ENCODE measurements at regions not wholly inside any gene's neighbourhood (a gene's known extent, or its start where the extent isn't known, plus 50 kb on each side); places are given as distances from the start of the nearest gene placed in this dataset.

DNA sequence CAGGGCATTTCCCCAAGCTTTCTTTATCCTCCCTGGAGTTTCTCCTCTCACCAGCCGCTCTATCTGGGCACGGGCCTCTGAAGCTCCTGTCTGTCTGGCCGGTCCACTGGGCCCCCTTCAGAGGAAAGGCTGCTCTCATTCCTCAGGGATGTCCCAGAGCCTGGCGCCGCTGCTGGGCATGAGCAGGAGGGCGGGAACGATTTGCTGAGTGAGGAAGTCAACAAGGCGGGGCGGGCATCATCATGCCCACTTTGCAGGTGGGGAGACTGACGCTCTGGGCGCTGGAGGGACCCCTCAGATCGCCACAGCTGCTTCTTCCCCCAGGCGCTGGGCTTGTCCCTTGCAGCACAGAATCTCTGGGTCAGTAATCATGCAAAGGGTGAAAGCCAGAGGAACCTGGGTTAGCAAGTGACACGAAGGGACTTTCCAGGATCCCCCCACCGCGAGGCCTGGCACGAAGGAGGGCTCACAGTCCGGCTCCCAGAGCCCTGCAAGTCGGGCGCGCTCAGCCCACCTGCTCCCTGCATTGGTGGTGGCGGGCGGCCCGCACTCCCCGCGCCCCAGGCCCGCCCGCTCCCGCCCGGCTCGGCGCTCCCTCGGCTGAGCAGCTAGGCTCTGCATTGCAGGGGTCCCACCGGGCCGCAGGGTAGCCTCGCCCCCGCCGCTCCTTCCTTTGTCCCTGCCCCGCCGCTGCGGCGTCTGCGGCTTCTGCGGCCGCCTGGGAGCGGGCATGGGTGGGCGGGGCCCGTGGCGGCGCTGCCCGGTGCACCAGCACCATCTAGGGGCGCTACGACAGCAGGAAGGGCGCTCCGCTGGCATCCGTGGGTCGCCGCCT lies 157.8 kb downstream of the CYRIA start:
- peak; percentile 46 for DNase-seq (ENCODE audit: low spot score)

DNA sequence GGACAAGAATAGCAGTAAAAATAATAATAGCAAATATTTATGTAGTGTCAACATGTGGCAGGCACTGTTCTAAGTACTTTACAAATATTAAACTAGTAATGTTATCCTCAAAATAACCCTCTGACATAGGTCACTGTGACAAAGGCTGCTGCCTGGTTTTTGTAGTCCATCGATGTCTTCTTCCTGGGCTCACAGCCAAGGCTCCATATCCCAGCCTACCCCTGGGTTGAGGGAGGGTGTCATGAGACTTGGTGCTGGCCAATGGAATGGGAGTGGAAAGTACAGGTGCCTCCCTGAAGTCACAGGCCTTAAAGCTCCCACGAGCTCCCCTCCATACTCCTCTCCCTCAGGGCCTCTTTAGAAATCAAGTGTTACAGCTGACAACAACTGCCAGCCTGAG lies 159.3 kb downstream of the CYRIA start:
- no peak for DNase-seq (ENCODE audit: low spot score)

GRCh38 chr2:16496426-16497388 lies 168.9 kb downstream of the CYRIA start:
- DNase-seq (ENCODE audit: low spot score): no peak

- DNase-seq (ENCODE audit: low spot score): no peak
These were observed 170.0 kb downstream of the CYRIA start for GRCh38 chr2:16495509-16496208.

GRCh38 chr2:16494836-16495508 lies 170.7 kb downstream of the CYRIA start:
- no peak for DNase-seq (ENCODE audit: low spot score)

GRCh38 chr2:16493788-16494187 lies 171.8 kb downstream of the CYRIA start:
- no peak for DNase-seq (ENCODE audit: low spot score)

- no peak for DNase-seq (ENCODE audit: low spot score)
These were observed 177.9 kb downstream of the CYRIA start for GRCh38 chr2:16487686-16488085.

DNA sequence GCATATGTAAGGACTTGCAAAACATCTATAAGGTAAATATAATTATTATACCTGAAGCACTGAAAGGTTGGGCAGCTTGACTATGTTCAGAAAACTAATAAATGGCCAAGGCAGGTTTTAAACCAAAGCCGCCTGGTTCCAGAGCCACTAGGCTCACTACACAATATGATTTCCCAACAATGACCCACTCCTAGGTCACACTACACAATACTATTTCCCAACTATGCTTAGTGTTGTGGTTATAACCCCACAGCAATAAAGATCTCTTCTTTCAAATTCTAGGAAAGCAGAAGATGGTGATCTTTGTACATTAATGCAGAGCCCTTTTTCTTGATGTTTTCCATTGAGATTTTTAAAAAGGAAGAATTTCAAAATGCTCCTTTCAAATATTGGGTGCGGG lies 180.4 kb downstream of the CYRIA start:
- no peak for DNase-seq (ENCODE audit: low spot score)

DNA sequence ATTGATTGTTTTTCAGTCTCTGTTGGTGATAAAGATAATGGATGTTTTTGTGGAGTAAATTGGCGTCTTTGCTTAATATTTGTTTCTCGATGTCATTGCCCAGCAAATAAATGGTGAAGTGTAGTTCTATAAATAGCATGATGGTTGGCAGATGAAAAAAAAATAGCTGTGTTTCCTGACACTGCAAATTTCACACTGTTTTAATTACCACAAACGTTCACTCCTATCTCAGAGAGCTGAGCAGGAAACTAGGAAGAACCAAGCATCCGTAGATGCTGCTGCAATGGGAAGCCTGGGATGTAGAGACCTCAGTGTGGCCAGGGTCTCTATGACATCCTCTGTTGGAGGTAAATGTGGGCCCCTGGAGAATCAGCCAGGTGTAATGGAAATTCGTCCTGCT lies 183.2 kb downstream of the CYRIA start:
- no peak for DNase-seq (ENCODE audit: low spot score)

DNA sequence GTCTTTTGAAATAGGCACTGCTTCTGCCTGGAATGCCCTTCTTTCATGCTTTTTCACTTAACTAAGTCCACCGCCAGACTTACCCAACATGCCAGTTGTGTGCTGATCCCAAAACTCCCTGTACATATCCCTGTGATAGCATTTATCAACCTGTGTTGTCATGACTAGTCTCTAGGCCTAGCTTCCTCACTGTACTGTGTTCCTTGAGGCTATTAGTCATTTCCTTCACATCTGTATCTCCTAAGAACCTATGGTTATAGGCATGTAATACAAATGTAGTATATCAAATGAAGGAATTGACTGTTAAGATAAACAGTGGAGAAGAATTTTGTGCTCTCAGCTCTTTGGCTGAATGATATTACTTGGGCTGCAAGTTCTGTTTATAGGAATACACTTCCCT lies 184.3 kb downstream of the CYRIA start:
- no peak for DNase-seq (ENCODE audit: low spot score)

GRCh38 chr2:16479721-16480120 lies 185.9 kb downstream of the CYRIA start:
- DNase-seq (ENCODE audit: low spot score): no peak

- DNase-seq (ENCODE audit: low spot score): no peak
These were observed 187.0 kb downstream of the CYRIA start for GRCh38 chr2:16478434-16479210.

DNA sequence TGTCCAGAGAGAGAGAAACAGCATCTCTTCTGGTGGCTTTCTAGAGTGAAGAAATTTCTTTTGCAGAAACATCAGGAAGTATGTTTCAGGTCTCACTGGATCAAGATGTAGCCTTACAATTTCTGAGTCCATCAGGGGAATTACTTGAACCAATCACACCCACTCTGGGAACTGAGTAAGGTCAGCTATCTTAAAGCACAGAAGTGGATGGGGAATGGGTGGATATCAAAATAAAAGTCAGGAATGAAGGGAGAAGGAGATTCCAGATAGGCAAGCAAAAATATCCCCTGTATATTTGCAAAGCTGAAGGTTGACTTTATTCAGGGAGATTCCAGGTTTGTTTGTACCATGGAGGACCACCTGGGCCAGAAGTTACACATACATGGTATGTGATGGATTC lies 188.0 kb downstream of the CYRIA start:
- DNase-seq (ENCODE audit: low spot score): no peak

- DNase-seq (ENCODE audit: low spot score): no peak
These were observed 188.8 kb downstream of the CYRIA start for GRCh38 chr2:16476866-16477265.

- no peak for DNase-seq (ENCODE audit: low spot score)
These were observed 189.6 kb downstream of the CYRIA start for GRCh38 chr2:16475986-16476567.

DNA sequence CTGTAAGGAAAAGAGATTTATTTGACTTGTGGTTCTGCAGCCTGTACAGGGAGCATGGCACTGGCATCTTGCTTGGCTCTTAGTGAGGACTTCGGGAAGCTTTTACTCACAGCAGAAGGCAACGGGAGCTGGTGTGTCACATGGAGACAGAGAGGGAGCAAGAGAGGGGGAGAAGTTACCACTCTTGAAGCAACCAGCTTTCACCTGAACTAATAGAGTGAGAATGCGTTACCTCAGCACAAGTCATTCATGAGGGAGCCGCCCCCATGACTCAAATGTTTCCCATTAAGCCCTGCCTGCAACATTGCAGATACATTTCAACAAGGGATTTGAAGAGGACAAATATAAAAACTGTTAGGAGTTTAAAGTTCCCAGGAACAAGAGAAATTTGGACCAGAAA lies 190.0 kb downstream of the CYRIA start:
- DNase-seq (ENCODE audit: low spot score): no peak

DNA sequence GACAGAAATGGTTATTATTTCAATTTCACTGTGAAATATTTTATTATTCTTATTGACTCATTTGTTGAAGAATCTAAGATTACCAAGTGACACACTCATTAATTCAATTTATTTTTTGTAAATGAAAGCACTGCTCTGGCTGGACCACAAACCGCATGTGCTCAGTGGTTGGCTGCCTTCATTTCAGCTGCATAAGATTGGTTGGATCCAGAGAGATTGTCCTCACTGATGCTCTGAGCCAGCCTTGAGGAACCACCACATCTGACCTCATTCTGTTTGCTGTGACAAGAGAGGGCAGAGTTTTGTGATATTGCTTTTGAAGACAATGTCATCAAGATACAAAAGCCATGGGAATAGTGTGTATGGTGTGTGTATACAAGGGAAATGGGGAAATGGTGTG lies 192.1 kb downstream of the CYRIA start:
- DNase-seq (ENCODE audit: low spot score): no peak

DNA sequence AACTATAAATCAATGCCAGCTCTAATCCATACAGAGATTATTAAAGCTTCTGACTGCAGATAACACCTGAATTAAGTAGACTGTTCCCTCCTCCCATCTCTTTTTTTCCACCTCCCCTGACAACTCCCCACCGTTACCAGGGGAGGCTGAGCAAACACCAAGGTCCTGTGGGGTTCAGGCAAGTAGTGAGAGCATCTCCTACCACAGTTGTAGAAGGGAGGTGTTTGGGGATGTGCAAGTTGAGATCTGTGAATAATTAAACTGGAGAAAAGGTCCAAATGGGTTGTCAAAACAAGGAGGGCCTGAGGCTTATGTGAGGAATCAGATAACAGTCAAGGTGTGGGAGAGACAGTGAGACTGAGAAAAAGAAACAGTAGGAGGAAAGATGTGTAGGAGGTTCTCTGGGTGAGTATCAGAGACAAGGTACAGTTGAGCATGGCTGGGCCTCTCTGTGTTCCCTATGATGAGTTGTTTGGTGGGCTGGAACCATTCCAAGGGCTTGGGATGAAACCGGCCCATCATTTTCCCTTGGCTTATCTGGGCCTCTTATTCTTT lies 194.6 kb downstream of the CYRIA start:
- DNase-seq (ENCODE audit: low spot score): no peak

- no peak for DNase-seq (ENCODE audit: low spot score)
These were observed 198.8 kb downstream of the CYRIA start for GRCh38 chr2:16466821-16467151.
